Thoracic aorta (tissue), 2 donors: ENCODE measurements at regions not wholly inside any gene's neighbourhood (a gene's known extent, or its start where the extent isn't known, plus 50 kb on each side); places are given as distances from the start of the nearest gene placed in this dataset.
A peak's percentile ranks its signal among the peaks of the same experiment; 100 is the strongest.

Experiments
- ATAC-seq: fragments of 150-250 bp; one replicate; pipeline ENCODE4 v1.8.0; 2017; ENCODE audit warnings: low read depth; ENCODE audit not compliant: insufficient number of reproducible peaks, low FRiP score
- DNase-seq: peaks from one replicate; pipeline ENCODE4 v3.0.0-alpha.2; 2020; ENCODE audit warnings: low spot score
- H3K27ac ChIP-seq, 2 donors: fragments of 200-600 bp; sonication (generic); 1 replicate in 1 of 2; 2 replicates in 1 of 2; pipeline ENCODE4 v1.5.1; 2016; ENCODE audit warnings: mild to moderate bottlenecking in 2 of 2, moderate library complexity in 2 of 2
- H3K27me3 ChIP-seq: fragments of 200-600 bp; sonication (generic); replicated peaks from 2 replicates; pipeline ENCODE4 v1.6.0; 2016; ENCODE audit warnings: mild to moderate bottlenecking; ENCODE audit not compliant: insufficient read depth
- H3K36me3 ChIP-seq: fragments of 200-600 bp; sonication (generic); one replicate; pipeline ENCODE4 v1.5.1; 2016
- H3K4me1 ChIP-seq, 2 donors: fragments of 200-600 bp; sonication (generic); 1 replicate in 1 of 2; 2 replicates in 1 of 2; pipeline versions ENCODE4 v1.5.1 to v1.6.0; 2016; ENCODE audit warnings: low read depth in 2 of 2, mild to moderate bottlenecking in 1 of 2; ENCODE audit not compliant: control insufficient read depth in 1 of 2
- H3K4me3 ChIP-seq: fragments of 200-600 bp; sonication (generic); 2 replicates; pipeline ENCODE4 v1.5.1; 2016; ENCODE audit warnings: mild to moderate bottlenecking
- H3K9me3 ChIP-seq: fragments of 200-600 bp; sonication (generic); 2 replicates; pipeline ENCODE4 v1.5.1; 2016
- CTCF ChIP-seq: fragments of 200-600 bp; sonication (generic); IDR thresholded peaks from one replicate; pipeline ENCODE4 v1.5.1; 2019; ENCODE audit warnings: antibody characterized with exemption

GRCh38 chr1:9447215-9447960 is 91.9 kb upstream of the SLC25A33 start:
- ATAC-seq (no peak), DNase-seq (no peak)
- H3K27ac ChIP-seq: peak overlapping the region; percentile 42 to 84
- H3K27me3 ChIP-seq: no peaks in the 10 kb centered on the region
- no peaks in the 10 kb centered on the region for H3K36me3 ChIP-seq
- no peak overlapping the region for H3K4me3 ChIP-seq
- H3K9me3 ChIP-seq: no peaks in the 10 kb centered on the region
- peaks cover 15 to 62% of the 10 kb centered on the region in 2 donors for H3K4me1 ChIP-seq
- no peak for TF ChIP-seq CTCF

- peaks cover 15 to 57% of the 10 kb centered on the region in 2 donors for H3K4me1 ChIP-seq
- TF ChIP-seq CTCF: no peak
- peak overlapping the region; percentile 45 for H3K4me3 ChIP-seq
These were observed 90.8 kb upstream of the SLC25A33 start for GRCh38 chr1:9448132-9449109.

GRCh38 chr1:9449110-9449627 is 90.1 kb upstream of the SLC25A33 start:
- DNase-seq (peak; percentile 73), ATAC-seq (peak; percentile 61)
- no peaks in the 10 kb centered on the region for H3K27me3 ChIP-seq
- peaks cover 15 to 65% of the 10 kb centered on the region in 2 donors for H3K4me1 ChIP-seq
- no peak for TF ChIP-seq CTCF
- H3K36me3 ChIP-seq: no peaks in the 10 kb centered on the region
- H3K27ac ChIP-seq: peak overlapping the region; percentile 62 to 84
- H3K9me3 ChIP-seq: no peaks in the 10 kb centered on the region
- H3K4me3 ChIP-seq: peak overlapping the region; percentile 45

More at GRCh38 chr1:9448132-9449109, 90.8 kb upstream of the SLC25A33 start:
- Histone ChIP-seq H3K27ac (peak overlapping the region; percentile 62 to 84), H3K36me3 (no peaks in the 10 kb centered on the region), H3K9me3 (no peaks in the 10 kb centered on the region), H3K27me3 (no peaks in the 10 kb centered on the region)
- ATAC-seq: no peak
- no peak for DNase-seq

- Histone ChIP-seq H3K27me3 (no peaks in the 10 kb centered on the region), H3K4me1 (peaks cover 15 to 66% of the 10 kb centered on the region in 2 donors), H3K36me3 (no peaks in the 10 kb centered on the region), H3K9me3 (no peaks in the 10 kb centered on the region), H3K4me3 (no peak overlapping the region), H3K27ac (peak overlapping the region; percentile 77 to 84)
- DNase-seq (no peak), ATAC-seq (no peak)
- TF ChIP-seq CTCF: no peak
These were observed 89.1 kb upstream of the SLC25A33 start for GRCh38 chr1:9449976-9450696.
